Mesenchymal stem cell (in vitro differentiated cells and primary cell): ENCODE measurements at regions not wholly inside any gene's neighbourhood (a gene's known extent, or its start where the extent isn't known, plus 50 kb on each side); places are given as distances from the start of the nearest gene placed in this dataset.

Source experiments
- DNase-seq: peaks from one replicate; pipeline ENCODE4 v3.0.0-alpha.2; 2013
- H2AFZ ChIP-seq: one replicate; pipeline ENCODE4 v1.6.1; 2013; ENCODE audit warnings: low read depth, mild to moderate bottlenecking, control low read depth, inconsistent platforms, low read length, moderate library complexity
- H2AK5ac ChIP-seq: 2 replicates; pipeline ENCODE4 v1.6.1; 2013; ENCODE audit warnings: low read length, moderate library complexity, mild to moderate bottlenecking, inconsistent platforms; ENCODE audit not compliant: severe bottlenecking
- H2BK120ac ChIP-seq: one replicate; pipeline ENCODE4 v1.6.1; 2013; ENCODE audit warnings: low read depth, mild to moderate bottlenecking, inconsistent platforms, low read length, moderate library complexity
- H2BK12ac ChIP-seq, 2 experiments: one replicate each; pipeline ENCODE4 v1.6.1; 2013; ENCODE audit warnings: inconsistent platforms in 2 of 2, low read length in 2 of 2, mild to moderate bottlenecking in 2 of 2, moderate library complexity in 2 of 2, control low read depth in 1 of 2
- H2BK15ac ChIP-seq: one replicate; pipeline ENCODE4 v1.6.1; 2013; ENCODE audit warnings: mild to moderate bottlenecking, low read depth, inconsistent platforms; ENCODE audit not compliant: poor library complexity, severe bottlenecking
- H2BK5ac ChIP-seq: 2 replicates; pipeline ENCODE4 v1.6.1; 2013; ENCODE audit warnings: low read depth, mild to moderate bottlenecking, low read length, control low read depth, inconsistent platforms; ENCODE audit not compliant: poor library complexity, severe bottlenecking
- H3K14ac ChIP-seq, 2 experiments: one replicate each; pipeline ENCODE4 v1.6.1; 2013; ENCODE audit warnings: inconsistent platforms in 2 of 2, low read length in 2 of 2, control low read depth in 1 of 2, mild to moderate bottlenecking in 1 of 2, moderate library complexity in 1 of 2
- H3K18ac ChIP-seq, 2 experiments: one replicate each; pipeline ENCODE4 v1.6.1; 2013; ENCODE audit warnings: inconsistent platforms in 2 of 2, low read length in 2 of 2, control low read depth in 1 of 2, low read depth in 1 of 2, mild to moderate bottlenecking in 1 of 2
- H3K23ac ChIP-seq, 2 experiments: one replicate each; pipeline ENCODE4 v1.6.1; 2013; ENCODE audit warnings: inconsistent platforms in 2 of 2, low read length in 2 of 2, mild to moderate bottlenecking in 2 of 2, moderate library complexity in 2 of 2, control low read depth in 1 of 2
- H3K27ac ChIP-seq: 2 replicates; pipeline ENCODE4 v1.5.1; 2013; ENCODE audit warnings: mild to moderate bottlenecking, moderate library complexity, low read length, control low read depth, inconsistent platforms; ENCODE audit not compliant: poor library complexity, severe bottlenecking
- H3K27me3 ChIP-seq, 2 experiments: 2 replicates each; pipeline versions ENCODE4 v1.6.1 to v1.7.0; 2013; ENCODE audit warnings: low read length in 2 of 2, mild to moderate bottlenecking in 2 of 2, moderate library complexity in 2 of 2, control low read depth in 1 of 2, inconsistent platforms in 1 of 2; ENCODE audit not compliant: control insufficient read depth in 1 of 2, insufficient read depth in 1 of 2
- H3K36me3 ChIP-seq, 2 experiments: 2 replicates each; pipeline versions ENCODE4 v1.6.1 to v1.7.0; 2013; ENCODE audit warnings: low read length in 2 of 2, control low read depth in 1 of 2, inconsistent platforms in 1 of 2, low read depth in 1 of 2, mild to moderate bottlenecking in 1 of 2; ENCODE audit not compliant: insufficient read depth in 2 of 2, control insufficient read depth in 1 of 2
- H3K4ac ChIP-seq, 2 experiments: one replicate each; pipeline ENCODE4 v1.6.1; 2013; ENCODE audit warnings: inconsistent platforms in 2 of 2, low read length in 2 of 2, mild to moderate bottlenecking in 2 of 2, moderate library complexity in 2 of 2, control low read depth in 1 of 2, low read depth in 1 of 2
- H3K4me1 ChIP-seq: 2 replicates; pipeline ENCODE4 v1.6.1; 2013; ENCODE audit warnings: low read depth, low read length, control low read depth; ENCODE audit not compliant: control insufficient read depth, insufficient read depth
- H3K4me2 ChIP-seq: 2 replicates; pipeline ENCODE4 v1.6.1; 2013; ENCODE audit warnings: low read length, mild to moderate bottlenecking, inconsistent platforms; ENCODE audit not compliant: poor library complexity, severe bottlenecking
- H3K4me3 ChIP-seq, 2 experiments: 2 replicates each; pipeline versions ENCODE4 v1.5.1 to v1.7.0; 2013; ENCODE audit warnings: low read length in 2 of 2, mild to moderate bottlenecking in 2 of 2, control low read depth in 1 of 2, low read depth in 1 of 2; ENCODE audit not compliant: insufficient read depth in 1 of 2
- H3K79me1 ChIP-seq: replicated peaks from 2 replicates; pipeline ENCODE4 v1.6.1; 2013; ENCODE audit warnings: mild to moderate bottlenecking, control low read depth, low read length, inconsistent platforms; ENCODE audit not compliant: poor library complexity, severe bottlenecking
- H3K9ac ChIP-seq: 2 replicates; pipeline ENCODE4 v1.7.0; 2013; ENCODE audit warnings: mild to moderate bottlenecking, low read length, moderate library complexity
- H3K9me3 ChIP-seq: 2 replicates; pipeline ENCODE4 v1.7.0; 2013; ENCODE audit warnings: mild to moderate bottlenecking, low read length; ENCODE audit not compliant: control insufficient read depth
- H4K8ac ChIP-seq: one replicate; pipeline ENCODE4 v1.6.1; 2013; ENCODE audit warnings: inconsistent platforms, mild to moderate bottlenecking, low read length, moderate library complexity
- H4K91ac ChIP-seq: one replicate; pipeline ENCODE4 v1.6.1; 2013; ENCODE audit warnings: mild to moderate bottlenecking, low read length, inconsistent platforms
- WGBS: methylation state at CpG from one replicate; pipeline ENCODE4 v1.1.7; 2013; ENCODE audit warnings: mixed read lengths; 5-methylcytosine and 5-hydroxymethylcytosine counted together

DNA sequence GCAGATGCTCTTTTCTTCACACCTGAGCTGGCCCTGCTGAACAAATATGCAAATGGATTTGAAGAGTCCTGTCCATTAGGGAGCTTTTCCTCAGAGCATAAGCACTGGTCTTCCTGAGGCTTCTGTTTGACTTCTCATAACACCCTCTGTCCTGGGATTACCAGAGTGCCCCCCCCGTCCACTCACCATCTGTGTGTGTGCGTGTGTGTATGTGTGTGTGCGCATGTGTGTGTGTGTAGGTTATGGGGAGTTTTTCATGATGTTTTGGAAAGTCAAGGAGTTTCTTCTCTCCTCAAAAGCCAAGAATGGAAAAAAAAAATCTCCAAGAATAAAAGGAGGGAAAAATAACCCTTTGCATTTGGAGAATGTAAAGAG lies 57.7 kb upstream of the COMTD1 start:
- Histone ChIP-seq H3K23ac (no peak overlapping the region), H3K4me2 (no peak overlapping the region), H2BK12ac (peak overlapping the region in 1 of 2 experiments; percentile 48), H2BK15ac (no peak overlapping the region), H3K14ac (no peak overlapping the region), H3K27me3 (peaks cover 0 to 46% of the 10 kb centered on the region in 2 experiments), H3K4ac (no peak overlapping the region), H2AK5ac (no peak overlapping the region), H4K8ac (no peak overlapping the region), H2BK5ac (no peak overlapping the region), H3K4me3 (no peak overlapping the region), H3K18ac (no peak overlapping the region), H3K36me3 (no peaks in the 10 kb centered on the region), H3K9ac (no peak overlapping the region), H4K91ac (no peak overlapping the region), H3K27ac (no peak overlapping the region), H3K79me1 (no peaks in the 10 kb centered on the region), H2BK120ac (no peak overlapping the region), H3K9me3 (peaks cover 15% of the 10 kb centered on the region), H2AFZ (no peak overlapping the region), H3K4me1 (peaks cover 8% of the 10 kb centered on the region)
- DNase-seq: peak; percentile 43
- WGBS: no CpG with 5 or more reads among the region's 3 CpGs

- Histone ChIP-seq H2BK15ac (no peak overlapping the region), H2BK12ac (peak overlapping the region in 1 of 2 experiments; percentile 48), H3K4me3 (no peak overlapping the region), H3K27ac (no peak overlapping the region), H3K14ac (no peak overlapping the region), H3K36me3 (no peaks in the 10 kb centered on the region), H3K9me3 (peaks cover 15% of the 10 kb centered on the region), H3K27me3 (peaks cover 0 to 49% of the 10 kb centered on the region in 2 experiments), H3K79me1 (no peaks in the 10 kb centered on the region), H3K4ac (no peak overlapping the region), H3K18ac (no peak overlapping the region), H2BK120ac (no peak overlapping the region), H4K91ac (no peak overlapping the region), H4K8ac (no peak overlapping the region), H3K4me1 (peaks cover 8% of the 10 kb centered on the region), H3K23ac (no peak overlapping the region), H2AK5ac (no peak overlapping the region), H2BK5ac (no peak overlapping the region), H3K4me2 (no peak overlapping the region), H3K9ac (no peak overlapping the region), H2AFZ (no peak overlapping the region)
- WGBS: 98% methylated on average over 10 of the region's 10 CpGs
- DNase-seq: no peak
These were observed 57.2 kb upstream of the COMTD1 start for GRCh38 chr10:75292794-75293445.

DNA sequence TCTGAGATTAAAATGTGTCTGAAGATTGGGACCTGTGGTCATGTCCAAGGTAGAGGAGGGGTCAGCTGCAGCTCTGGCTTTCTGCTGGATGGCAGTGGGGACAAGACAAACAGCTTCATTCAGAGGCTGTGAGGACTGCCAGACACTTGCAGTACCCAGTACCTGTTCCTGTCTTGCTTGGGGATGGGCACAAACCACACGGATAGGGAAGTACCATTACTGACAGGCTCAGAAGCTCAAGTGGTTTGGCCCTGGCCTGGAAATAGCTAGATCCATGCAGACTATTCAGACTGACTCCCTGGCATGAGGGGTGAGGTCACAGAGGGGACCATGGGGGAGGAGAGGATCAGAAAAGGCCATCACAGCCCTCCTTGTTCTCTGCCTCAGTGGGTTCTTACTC lies 56.0 kb upstream of the COMTD1 start:
- Histone ChIP-seq H3K23ac (no peak overlapping the region), H3K4me3 (no peak overlapping the region), H2BK120ac (no peak overlapping the region), H3K4me1 (peaks cover 8% of the 10 kb centered on the region), H3K27me3 (peaks cover 8 to 57% of the 10 kb centered on the region in 2 experiments), H4K8ac (no peak overlapping the region), H3K36me3 (no peaks in the 10 kb centered on the region), H2BK5ac (no peak overlapping the region), H4K91ac (no peak overlapping the region), H3K4ac (no peak overlapping the region), H3K27ac (no peak overlapping the region), H3K4me2 (no peak overlapping the region), H3K9me3 (peaks cover 15% of the 10 kb centered on the region), H2AK5ac (no peak overlapping the region), H3K14ac (no peak overlapping the region), H3K79me1 (no peaks in the 10 kb centered on the region), H3K18ac (no peak overlapping the region), H2AFZ (no peak overlapping the region), H3K9ac (no peak overlapping the region), H2BK12ac (no peak overlapping the region), H2BK15ac (no peak overlapping the region)
- no peak for DNase-seq
- WGBS: 71% methylated on average over 1 of the region's 1 CpG

DNA sequence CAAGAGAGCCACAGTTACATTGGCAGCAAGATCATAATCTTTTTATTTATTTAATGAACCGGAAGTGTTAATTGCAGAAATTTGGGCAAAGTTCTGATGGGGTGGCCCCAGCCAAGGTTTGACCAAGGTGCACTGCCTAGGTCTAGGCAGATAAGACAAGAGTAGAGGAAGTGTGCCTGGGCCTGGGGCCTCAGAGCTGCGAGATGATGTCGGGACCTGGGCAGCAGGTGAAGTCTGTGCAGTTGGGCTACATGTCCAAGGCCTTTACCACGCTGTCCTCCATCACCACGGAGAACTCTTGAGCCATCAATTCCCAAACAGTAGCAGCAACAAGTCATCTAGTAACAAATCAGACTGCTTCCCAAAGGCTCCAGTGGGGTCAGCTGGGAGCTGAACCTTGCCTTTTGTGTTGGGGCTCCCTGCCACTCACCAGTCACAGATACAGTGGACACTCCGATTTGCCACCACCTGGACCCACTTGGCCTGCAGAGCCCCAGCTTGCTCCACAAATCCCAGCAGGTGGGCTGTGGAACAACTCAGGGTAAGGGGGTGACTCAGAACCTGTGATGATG lies 52.5 kb upstream of the COMTD1 start:
- no peak for DNase-seq
- no peak overlapping the region for H3K14ac ChIP-seq
- no peak overlapping the region for H4K8ac ChIP-seq
- H3K4me1 ChIP-seq: peaks cover 4% of the 10 kb centered on the region
- H3K4me3 ChIP-seq: no peak overlapping the region
- H3K4ac ChIP-seq: no peak overlapping the region
- H3K23ac ChIP-seq: no peak overlapping the region
- no peak overlapping the region for H2AK5ac ChIP-seq
- no peak overlapping the region for H2BK120ac ChIP-seq
- H3K9ac ChIP-seq: no peak overlapping the region
- no peak overlapping the region for H3K27ac ChIP-seq
- H3K4me2 ChIP-seq: no peak overlapping the region
- no peaks in the 10 kb centered on the region for H3K36me3 ChIP-seq
- no peak overlapping the region for H2BK12ac ChIP-seq
- no peak overlapping the region for H4K91ac ChIP-seq
- H3K79me1 ChIP-seq: no peaks in the 10 kb centered on the region
- no peak overlapping the region for H2BK5ac ChIP-seq
- H3K9me3 ChIP-seq: peaks cover 15% of the 10 kb centered on the region
- peaks cover 20 to 68% of the 10 kb centered on the region in 2 experiments for H3K27me3 ChIP-seq
- WGBS: 94% methylated on average over 6 of the region's 6 CpGs
- H2BK15ac ChIP-seq: no peak overlapping the region
- H2AFZ ChIP-seq: no peak overlapping the region
- no peak overlapping the region for H3K18ac ChIP-seq
